GM23248 (cell line): ENCODE measurements at regions not wholly inside any gene's neighbourhood (a gene's known extent, or its start where the extent isn't known, plus 50 kb on each side); places are given as distances from the start of the nearest gene placed in this dataset.

Source experiments
- EZH2 ChIP-seq: fragments of 200-600 bp; sonication (generic); IDR thresholded peaks from 2 replicates; pipeline ENCODE4 v1.6.1; 2018; ENCODE audit warnings: antibody characterized with exemption, mild to moderate bottlenecking; ENCODE audit not compliant: insufficient read depth, poor library complexity, severe bottlenecking
- EZH2phosphoT487 ChIP-seq: fragments of 200-600 bp; sonication (generic); IDR thresholded peaks from 2 replicates; pipeline ENCODE4 v1.6.1; 2018; ENCODE audit warnings: antibody characterized with exemption, moderate library complexity, mild to moderate bottlenecking, low read depth; ENCODE audit not compliant: insufficient read depth

DNA sequence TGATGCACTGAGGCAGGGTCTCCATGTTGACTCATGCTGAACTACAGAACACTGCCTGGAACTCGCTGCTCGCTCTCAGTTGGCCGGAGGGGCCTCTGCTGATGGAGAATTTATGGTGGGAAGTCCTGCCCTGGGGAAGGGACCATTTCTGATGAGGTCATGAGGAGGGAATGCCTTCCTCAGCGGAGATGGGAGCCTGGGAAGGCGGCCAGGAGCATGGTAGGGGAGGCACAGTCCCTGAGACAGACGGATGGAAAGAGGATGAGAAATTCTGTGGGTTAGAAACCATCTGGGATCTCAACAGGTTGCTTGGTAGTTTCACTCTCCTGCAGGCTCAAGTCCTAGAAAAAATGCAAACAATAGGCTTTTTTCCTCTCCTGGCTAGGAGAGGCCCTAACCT is 56.8 kb upstream of the TPM1 start:
- TF ChIP-seq EZH2phosphoT487 (no peak), EZH2 (no peak)
